A673 (cell line): ENCODE measurements at regions not wholly inside any gene's neighbourhood (a gene's known extent, or its start where the extent isn't known, plus 50 kb on each side); places are given as distances from the start of the nearest gene placed in this dataset.

ENCODE experiments used
- CTCF ChIP-seq: fragments of 300-800, 200-600 bp; sonication (generic); conservative IDR thresholded peaks from 2 replicates; pipeline ENCODE4 v1.5.1; 2017; ENCODE audit warnings: low read depth, mild to moderate bottlenecking, antibody characterized with exemption, low read length, moderate library complexity, mixed read lengths
- EZH2 ChIP-seq: fragments of 200-600 bp; sonication (generic); IDR thresholded peaks from 2 replicates; pipeline ENCODE4 v1.6.1; 2017; ENCODE audit warnings: borderline replicate concordance, low read depth, mild to moderate bottlenecking, mixed read lengths, antibody characterized with exemption, low read length; ENCODE audit not compliant: poor library complexity, severe bottlenecking

- no peak for TF ChIP-seq CTCF
- TF ChIP-seq EZH2 = no peak
Measured at GRCh38 chr15:99493461-99493860, 72.3 kb upstream of the MEF2A start.
